K562 (cell line): ENCODE measurements at regions not wholly inside any gene's neighbourhood (a gene's known extent, or its start where the extent isn't known, plus 50 kb on each side); places are given as distances from the start of the nearest gene placed in this dataset.

Source experiments
- ATAC-seq: fragments of 200-7000 bp; cut with Tn5 transposase; 3 replicates; pipeline ENCODE4 v1.9.1; 2020; ENCODE audit warnings: moderate library complexity
- BruUV-seq: library from RNA; stranded (reverse); fragments of 400-500 nt; replicated peaks from 2 replicates; lab custom pipeline; 2021; lab: Mats Ljungman, UMichigan
- CTCF ChIA-PET: fragments of 300-600 bp; formaldehyde crosslinking; extraction: SDS; loops from one replicate; lab custom pipeline; 2021; ENCODE audit warnings: low intra/inter-chr PET ratio; lab: Yijun Ruan, JAX
- POLR2A ChIA-PET: fragments of 300-600, 350-650 bp; sonication (Branson Sonifier 250); formaldehyde crosslinking; extraction: SDS; loops from one replicate; lab custom pipeline; 2021; ENCODE audit warnings: antibody characterized with exemption, inconsistent platforms; lab: Yijun Ruan, JAX
- DNase-seq, 4 experiments: peaks; one replicate each; pipeline versions ENCODE4 v3.0.0 to v3.0.0-alpha.2; 2011 to 2018; ENCODE audit warnings: low spot score in 3 of 4, mixed read lengths in 3 of 4; ENCODE audit errors: extremely low read depth in 1 of 4
- FAIRE-seq: peaks from 2 replicates; lab custom pipeline; 2011; peaks lifted over from hg19 to GRCh38; lab: Jason Lieb, UNC
- H2AFZ ChIP-seq: 2 replicates; pipeline ENCODE4 v1.6.0; 2011; ENCODE audit warnings: low read depth, low read length, control low read depth, inconsistent platforms
- H3K27ac ChIP-seq: fragments of 200-600 bp; 3 replicates; pipeline ENCODE4 v1.8.0; 2011; ENCODE audit warnings: low read depth, mild to moderate bottlenecking, control low read depth, inconsistent platforms, low read length, moderate library complexity, mixed read lengths; ENCODE audit errors: extremely low read depth
- H3K27me3 ChIP-seq, 2 experiments: fragments of 300-600 bp in 1 of 2; 2 replicates in 1 of 2; 3 replicates in 1 of 2; pipeline versions ENCODE4 v1.6.0 to v1.8.0; 2011; ENCODE audit warnings: inconsistent platforms in 2 of 2, low read length in 2 of 2, mild to moderate bottlenecking in 1 of 2, mixed read lengths in 1 of 2, moderate library complexity in 1 of 2; ENCODE audit not compliant: control insufficient read depth in 2 of 2, insufficient read depth in 2 of 2
- H3K36me3 ChIP-seq: fragments of 300-600 bp; 3 replicates; pipeline ENCODE4 v1.8.0; 2011; ENCODE audit warnings: mild to moderate bottlenecking, low read length, inconsistent platforms; ENCODE audit not compliant: control insufficient read depth, insufficient read depth
- H3K4me1 ChIP-seq, 2 experiments: fragments of 200-600 bp in 1 of 2; replicated peaks in 1 of 2; 2 replicates in 1 of 2; 3 replicates in 1 of 2; pipeline versions ENCODE4 v1.5.1 to v1.8.0; 2011; ENCODE audit warnings: inconsistent platforms in 2 of 2, low read length in 2 of 2, mild to moderate bottlenecking in 1 of 2, mixed read lengths in 1 of 2, moderate library complexity in 1 of 2; ENCODE audit not compliant: control insufficient read depth in 2 of 2, insufficient read depth in 2 of 2
- H3K4me2 ChIP-seq: 2 replicates; pipeline ENCODE4 v1.6.1; 2011; ENCODE audit warnings: low read length, control low read depth, inconsistent platforms, mixed read lengths; ENCODE audit not compliant: insufficient read depth
- H3K4me3 ChIP-seq: fragments of 200-600 bp; sonication (generic), shearing (Covaris generic); 2 replicates; pipeline ENCODE4 v1.5.1; 2016; ENCODE audit warnings: control low read depth, inconsistent platforms
- H3K79me2 ChIP-seq: fragments of 200-600 bp; 3 replicates; pipeline ENCODE4 v1.8.0; 2011; ENCODE audit warnings: low read length, inconsistent platforms; ENCODE audit not compliant: control insufficient read depth, insufficient read depth
- H3K9ac ChIP-seq, 2 experiments: 2 replicates each; pipeline versions ENCODE4 v1.6.0 to v1.6.1; 2011; ENCODE audit warnings: low read depth in 2 of 2, low read length in 2 of 2, control low read depth in 1 of 2, inconsistent platforms in 1 of 2, mild to moderate bottlenecking in 1 of 2, mixed read lengths in 1 of 2; ENCODE audit not compliant: insufficient read depth in 1 of 2
- H3K9me1 ChIP-seq: one replicate; pipeline ENCODE4 v1.6.0; 2011; ENCODE audit warnings: inconsistent platforms, mild to moderate bottlenecking, low read length, moderate library complexity; ENCODE audit not compliant: control insufficient read depth, insufficient read depth
- H3K9me3 ChIP-seq: replicated peaks from 2 replicates; pipeline ENCODE4 v1.5.1; 2011; ENCODE audit warnings: low read depth, low read length, inconsistent platforms; ENCODE audit not compliant: control insufficient read depth, insufficient read depth
- H4K20me1 ChIP-seq: replicated peaks from 2 replicates; pipeline ENCODE4 v1.6.1; 2011; ENCODE audit warnings: low read length, inconsistent platforms, mixed read lengths; ENCODE audit not compliant: control insufficient read depth, insufficient read depth
- CHD1 ChIP-seq: fragments of 200-600 bp; sonication (generic); IDR thresholded peaks from one replicate; pipeline ENCODE4 v1.6.1; 2012; ENCODE audit warnings: mild to moderate bottlenecking, moderate library complexity, low read length, inconsistent platforms
- FOXA1 ChIP-seq: fragments of 450-650 bp; IDR thresholded peaks from 2 replicates; pipeline ENCODE4 v1.6.1; 2016; ENCODE audit warnings: mild to moderate bottlenecking, borderline replicate concordance
- HNRNPH1 ChIP-seq: fragments of 200-400 bp; formaldehyde crosslinking; optimal IDR thresholded peaks from 2 replicates; pipeline ENCODE3; 2017; ENCODE audit warnings: low read depth, mild to moderate bottlenecking, low read length, moderate library complexity
- NFRKB ChIP-seq: fragments of 450-650 bp; IDR thresholded peaks from 2 replicates; pipeline ENCODE4 v1.6.1; 2016; ENCODE audit warnings: low read depth
- NR4A1 ChIP-seq, 2 experiments: fragments of 250-450 bp in 1 of 2; fragments of 450-650 bp in 1 of 2; sonication (Bioruptor Pico) in 1 of 2; IDR thresholded peaks; 2 replicates each; pipeline versions ENCODE4 v1.4.0 to v1.6.1; 2016 to 2020; ENCODE audit warnings: mild to moderate bottlenecking in 2 of 2, missing compliant biosample characterization in 1 of 2, missing genetic modification characterization in 1 of 2, moderate library complexity in 1 of 2
- PTRF ChIP-seq: fragments of 450-650 bp; IDR thresholded peaks from 2 replicates; pipeline ENCODE4 v1.6.1; 2016; ENCODE audit warnings: mild to moderate bottlenecking, missing genetic modification characterization, missing compliant biosample characterization
- RFX1 ChIP-seq: fragments of 450-650 bp; IDR thresholded peaks from 2 replicates; pipeline ENCODE4 v1.6.1; 2016; ENCODE audit warnings: mild to moderate bottlenecking, moderate library complexity
- SIRT6 ChIP-seq: IDR thresholded peaks from one replicate; pipeline ENCODE4 v1.6.1; 2012; ENCODE audit warnings: low read depth, mild to moderate bottlenecking, control low read depth, inconsistent platforms, low read length, moderate library complexity
- SLC30A9 ChIP-seq: fragments of 250-450 bp; sonication (Bioruptor Pico); IDR thresholded peaks from 2 replicates; pipeline ENCODE4 v1.8.0; 2022; ENCODE audit warnings: mild to moderate bottlenecking, moderate library complexity
- SMAD1 ChIP-seq: fragments of 150-350 bp; IDR thresholded peaks from 2 replicates; pipeline ENCODE4 v1.6.1; 2014; ENCODE audit warnings: low read length, low read depth; ENCODE audit not compliant: partially characterized antibody
- SMAD3 ChIP-seq: fragments of 450-650 bp; formaldehyde crosslinking; conservative IDR thresholded peaks from 2 replicates; pipeline ENCODE4 v1.4.0; 2020; ENCODE audit warnings: mild to moderate bottlenecking
- TAF15 ChIP-seq: fragments of 200-400 bp; formaldehyde crosslinking; IDR thresholded peaks from 2 replicates; pipeline ENCODE4 v1.6.1; 2017; ENCODE audit warnings: mild to moderate bottlenecking, low read depth, low read length, moderate library complexity
- TEAD1 ChIP-seq, 2 experiments: fragments of 450-650 bp in 1 of 2; sonication (generic) in 1 of 2; formaldehyde crosslinking; IDR thresholded peaks; 2 replicates each; pipeline versions ENCODE4 v1.4.0 to v1.8.0; 2020 to 2022; ENCODE audit warnings: mild to moderate bottlenecking in 2 of 2, missing genetic modification reagents in 1 of 2
- ZKSCAN3 ChIP-seq: fragments of 250-450 bp; sonication (Bioruptor Pico); IDR thresholded peaks from 2 replicates; pipeline ENCODE4 v1.4.0; 2020
- ZNF12 ChIP-seq: sonication (generic); formaldehyde crosslinking; IDR thresholded peaks from 2 replicates; pipeline ENCODE4 v1.4.0; 2020; ENCODE audit warnings: mild to moderate bottlenecking, missing genetic modification reagents
- ZNF124 ChIP-seq: sonication (generic); formaldehyde crosslinking; IDR thresholded peaks from 2 replicates; pipeline ENCODE4 v1.8.1; 2022; ENCODE audit warnings: missing genetic modification reagents
- ZNF316 ChIP-seq: fragments of 450-650 bp; IDR thresholded peaks from 2 replicates; pipeline ENCODE4 v1.6.1; 2016
- WGBS: fragments of 100-300 bp; shearing (Covaris generic); methylation state at CpG from one replicate; pipeline ENCODE4 v1.1.6; 2016; ENCODE audit warnings: low coverage, mixed read lengths; ENCODE audit not compliant: insufficient coverage; ENCODE audit errors: missing lambda C conversion rate; 5-methylcytosine and 5-hydroxymethylcytosine counted together
- in situ Hi-C: fragments of 300-500 bp; cut with MboI; formaldehyde crosslinking; loops from 4 replicates; pipeline ENCODE4 v1.15.0; 2018; ENCODE audit warnings: inconsistent platforms, mixed read lengths
- intact Hi-C: fragments of 100-400 bp; cut with micrococcal nuclease; formaldehyde crosslinking; loops from 2 replicates; pipeline ENCODE4 v1.14.2; 2022
- TF ChIP-seq, protein P1 (sequence below): IDR thresholded peaks from 3 replicates; pipeline ENCODE4 v1.6.1; 2011; ENCODE audit warnings: borderline replicate concordance, mild to moderate bottlenecking, moderate library complexity; ENCODE audit not compliant: insufficient read length; ENCODE audit errors: extremely low read depth

DNA sequence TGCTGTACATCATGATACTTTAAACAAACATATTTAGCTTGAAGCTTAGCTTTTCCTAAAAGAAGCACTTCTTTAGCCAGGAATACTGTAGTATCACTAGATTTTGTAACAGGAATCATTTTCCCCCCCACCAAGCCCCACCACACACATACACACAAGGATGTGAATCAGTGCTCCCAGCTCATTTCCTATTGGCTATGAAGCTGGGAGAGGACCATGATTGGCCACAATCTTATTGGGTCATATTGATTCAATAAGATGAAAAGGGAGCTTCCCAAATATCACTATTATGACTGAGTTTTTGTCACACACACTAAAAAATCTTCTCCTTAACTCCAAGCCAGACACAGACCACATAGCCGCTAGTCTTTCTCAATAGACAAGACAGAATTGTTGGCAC, 140.5 kb upstream of the TNFAIP3 start:
- FAIRE-seq (no peak), ATAC-seq (no peak), DNase-seq (no peak)
- no peak for TF ChIP-seq FOXA1
- TF ChIP-seq SMAD3 (CRISPR knock-in tag) = no peak
- TF ChIP-seq, protein P1, sequence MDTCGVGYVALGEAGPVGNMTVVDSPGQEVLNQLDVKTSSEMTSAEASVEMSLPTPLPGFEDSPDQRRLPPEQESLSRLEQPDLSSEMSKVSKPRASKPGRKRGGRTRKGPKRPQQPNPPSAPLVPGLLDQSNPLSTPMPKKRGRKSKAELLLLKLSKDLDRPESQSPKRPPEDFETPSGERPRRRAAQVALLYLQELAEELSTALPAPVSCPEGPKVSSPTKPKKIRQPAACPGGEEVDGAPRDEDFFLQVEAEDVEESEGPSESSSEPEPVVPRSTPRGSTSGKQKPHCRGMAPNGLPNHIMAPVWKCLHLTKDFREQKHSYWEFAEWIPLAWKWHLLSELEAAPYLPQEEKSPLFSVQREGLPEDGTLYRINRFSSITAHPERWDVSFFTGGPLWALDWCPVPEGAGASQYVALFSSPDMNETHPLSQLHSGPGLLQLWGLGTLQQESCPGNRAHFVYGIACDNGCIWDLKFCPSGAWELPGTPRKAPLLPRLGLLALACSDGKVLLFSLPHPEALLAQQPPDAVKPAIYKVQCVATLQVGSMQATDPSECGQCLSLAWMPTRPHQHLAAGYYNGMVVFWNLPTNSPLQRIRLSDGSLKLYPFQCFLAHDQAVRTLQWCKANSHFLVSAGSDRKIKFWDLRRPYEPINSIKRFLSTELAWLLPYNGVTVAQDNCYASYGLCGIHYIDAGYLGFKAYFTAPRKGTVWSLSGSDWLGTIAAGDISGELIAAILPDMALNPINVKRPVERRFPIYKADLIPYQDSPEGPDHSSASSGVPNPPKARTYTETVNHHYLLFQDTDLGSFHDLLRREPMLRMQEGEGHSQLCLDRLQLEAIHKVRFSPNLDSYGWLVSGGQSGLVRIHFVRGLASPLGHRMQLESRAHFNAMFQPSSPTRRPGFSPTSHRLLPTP = no peak
- TF ChIP-seq ZNF316 = no peak
- no peak for TF ChIP-seq NFRKB
- TF ChIP-seq SMAD1 = no peak
- TF ChIP-seq SIRT6 = no peak
- TF ChIP-seq HNRNPH1 = no peak
- no peak for TF ChIP-seq RFX1
- no peak for TF ChIP-seq TAF15
- no peak for TF ChIP-seq TEAD1 (CRISPR knock-in tag; IDR thresholded peaks at IDR 0.05)
- no peak for TF ChIP-seq ZNF12
- no peak for TF ChIP-seq CHD1
- TF ChIP-seq ZNF124 (CRISPR knock-in tag) = no peak
- no peak for TF ChIP-seq ZKSCAN3 (CRISPR knock-in tag)
- no peak for TF ChIP-seq SLC30A9 (CRISPR knock-in tag)
- TF ChIP-seq NR4A1 (CRISPR knock-in tag; IDR thresholded peaks at IDR 0.05) = no peak
- TF ChIP-seq NR4A1 (tag; IDR thresholded peaks at IDR 0.05) = no peak
- no peak for TF ChIP-seq PTRF (tag)
- CTCF ChIA-PET = no interaction called here
- no peak overlapping the region for H3K4me3 ChIP-seq
- H3K27ac ChIP-seq = no peak overlapping the region
- no peaks in the 10 kb centered on the region for H3K9me1 ChIP-seq
- H3K9ac ChIP-seq = no peak overlapping the region
- no peaks in the 10 kb centered on the region for H3K79me2 ChIP-seq
- in situ Hi-C loops (no loop called here), intact Hi-C loops (no loop called here)
- H3K4me1 ChIP-seq = peaks cover 0 to 14% of the 10 kb centered on the region in 2 experiments; a peak in 2 of 5 replicates
- POLR2A ChIA-PET = interaction anchor here (0.8 to 1.3 kb wide), 4 partner anchors 10 to 138 kb away, joined by 3 to 4 read pairs (median 3); no protein-coding TSS in a partner anchor
- no peaks in the 10 kb centered on the region for H4K20me1 ChIP-seq
- H3K4me2 ChIP-seq = no peak overlapping the region
- H3K36me3 ChIP-seq = no peaks in the 10 kb centered on the region
- 10% methylated on average over 1 of the region's 1 CpG for WGBS
- BruUV-seq = no TSS peak
- no peaks in the 10 kb centered on the region for H3K9me3 ChIP-seq
- H3K27me3 ChIP-seq = peaks cover 0 to 17% of the 10 kb centered on the region in 2 experiments; a peak in 2 of 5 replicates
- no peak overlapping the region for H2AFZ ChIP-seq
